Spleen (tissue), 11 donors: ENCODE measurements at regions not wholly inside any gene's neighbourhood (a gene's known extent, or its start where the extent isn't known, plus 50 kb on each side); places are given as distances from the start of the nearest gene placed in this dataset.

Experiments used
- DNase-seq: peaks from one replicate; pipeline ENCODE4 v3.0.0-alpha.2; 2020
- H3K27ac ChIP-seq, 8 donors: fragments of 200-600 bp; sonication (generic) in 7 of 8; 1 replicate in 4 of 8; 2 replicates in 4 of 8; pipeline versions ENCODE4 v1.5.0 to v1.8.0; 2016 to 2021; ENCODE audit warnings: inconsistent platforms in 4 of 8, mild to moderate bottlenecking in 4 of 8, moderate library complexity in 1 of 8
- H3K27me3 ChIP-seq, 7 donors: fragments of 200-600 bp; sonication (generic) in 6 of 7; replicated peaks in 1 of 7; 1 replicate in 4 of 7; 2 replicates in 3 of 7; pipeline versions ENCODE4 v1.5.0 to v1.8.0; 2016 to 2021; ENCODE audit warnings: inconsistent platforms in 3 of 7, mild to moderate bottlenecking in 1 of 7
- H3K36me3 ChIP-seq, 6 donors: fragments of 200-600 bp; sonication (generic) in 5 of 6; 1 replicate in 4 of 6; 2 replicates in 2 of 6; pipeline versions ENCODE4 v1.5.0 to v1.8.0; 2016 to 2021; ENCODE audit warnings: inconsistent platforms in 2 of 6
- H3K4me1 ChIP-seq, 6 donors: fragments of 200-600 bp; sonication (generic) in 5 of 6; 1 replicate in 3 of 6; 2 replicates in 3 of 6; pipeline versions ENCODE4 v1.5.0 to v1.8.0; 2016 to 2021; ENCODE audit warnings: inconsistent platforms in 3 of 6
- H3K4me3 ChIP-seq, 8 donors: fragments of 200-600 bp; sonication (generic) in 7 of 8; 1 replicate in 4 of 8; 2 replicates in 4 of 8; pipeline versions ENCODE4 v1.5.0 to v1.8.0; 2016 to 2021; ENCODE audit warnings: inconsistent platforms in 4 of 8, mild to moderate bottlenecking in 4 of 8, moderate library complexity in 2 of 8
- H3K9me3 ChIP-seq, 8 donors: fragments of 200-600 bp; sonication (generic) in 7 of 8; 1 replicate in 4 of 8; 2 replicates in 4 of 8; pipeline versions ENCODE4 v1.5.0 to v1.8.0; 2016 to 2021; ENCODE audit warnings: inconsistent platforms in 4 of 8
- CTCF ChIP-seq, 11 experiments: fragments of 200-600 bp in 7 of 11; fragments of 450-650 bp in 4 of 11; sonication (generic) in 4 of 11; IDR thresholded peaks in 8 of 11; conservative IDR thresholded peaks in 3 of 11; 1 replicate in 7 of 11; 2 replicates in 4 of 11; pipeline versions ENCODE4 v1.4.0 to v1.8.0; 2016 to 2021; ENCODE audit warnings: antibody characterized with exemption in 11 of 11, inconsistent platforms in 4 of 11, mild to moderate bottlenecking in 1 of 11
- POLR2A ChIP-seq, 3 donors: fragments of 450-650 bp; IDR thresholded peaks; one replicate each; pipeline ENCODE4 v1.5.1; 2017; ENCODE audit warnings: antibody characterized with exemption in 3 of 3, mild to moderate bottlenecking in 1 of 3
- POLR2AphosphoS5 ChIP-seq, 3 donors: sonication (generic); formaldehyde crosslinking; IDR thresholded peaks; one replicate each; pipeline ENCODE4 v1.5.1; 2017; ENCODE audit warnings: antibody characterized with exemption in 3 of 3
- WGBS, 5 donors: extraction: QIAGEN DNeasy Blood & Tissue Kit in 3 of 5; methylation state at CpG; one replicate each; pipeline versions ENCODE4 v1.1.5 to v1.1.7; 2013 to 2018; 5-methylcytosine and 5-hydroxymethylcytosine counted together
- intact Hi-C: fragments of 100-400 bp; cut with DNase I; formaldehyde crosslinking; loops from one replicate; pipeline ENCODE4 v1.15.0; 2023; ENCODE audit warnings: low total_unique reads
- donor health status: healthy with polysubstance abuse.
- donor health status: DM: no; HTN: no; CAD: no; lungs with moderate emphysema.
- donor health status: DM: no; HTN: no; CAD: no.
- donor health status: Bipolar disorder and iron deficiency.
- donor health status: healthy.
- donor health status: DM: no; HTN: no; CAD: no.
- donor health status: DM: yes; HTN: yes; CAD: no.

GRCh38 chr17:12406623-12407215, 259.0 kb upstream of the MYOCD start:
- H3K27me3 ChIP-seq = no peaks in the 10 kb centered on the region
- no peak for DNase-seq
- H3K9me3 ChIP-seq = no peaks in the 10 kb centered on the region
- no peaks in the 10 kb centered on the region for H3K4me1 ChIP-seq
- H3K4me3 ChIP-seq = no peak overlapping the region
- no peak overlapping the region for H3K27ac ChIP-seq
- no peak for TF ChIP-seq POLR2A (IDR thresholded peaks at IDR 0.05)
- no peak for TF ChIP-seq POLR2AphosphoS5 (IDR thresholded peaks at IDR 0.05)
- TF ChIP-seq CTCF (IDR thresholded peaks at IDR 0.05 in 8 of 11, conservative IDR thresholded peaks at IDR 0.05 in 3 of 11) = no peak
- intact Hi-C loops = no loop called here
- 61 to 78% (median 69%) methylated on average over 5 of the region's 5 CpGs for WGBS, 5 donors
- no peaks in the 10 kb centered on the region for H3K36me3 ChIP-seq

GRCh38 chr17:12407495-12408252, 258.0 kb upstream of the MYOCD start:
- intact Hi-C loops = no loop called here

GRCh38 chr17:12409082-12409481, 256.6 kb upstream of the MYOCD start:
- no peak overlapping the region for H3K27ac ChIP-seq
- TF ChIP-seq POLR2AphosphoS5 (IDR thresholded peaks at IDR 0.05) (no peak), CTCF (IDR thresholded peaks at IDR 0.05 in 8 of 11, conservative IDR thresholded peaks at IDR 0.05 in 3 of 11) (no peak), POLR2A (IDR thresholded peaks at IDR 0.05) (no peak)
- 91 to 96% (median 94%) methylated on average over 3 of the region's 3 CpGs for WGBS, 5 donors
- no peaks in the 10 kb centered on the region for H3K36me3 ChIP-seq
- no peak overlapping the region for H3K4me3 ChIP-seq
- H3K4me1 ChIP-seq = no peaks in the 10 kb centered on the region
- H3K9me3 ChIP-seq = no peaks in the 10 kb centered on the region
- H3K27me3 ChIP-seq = no peaks in the 10 kb centered on the region
- intact Hi-C loops = no loop called here
- no peak for DNase-seq

More at GRCh38 chr17:12407495-12408252, 258.0 kb upstream of the MYOCD start:
- H3K4me1 ChIP-seq = no peaks in the 10 kb centered on the region
- WGBS, 5 donors = 80 to 94% (median 90%) methylated on average over 5 of the region's 5 CpGs
- TF ChIP-seq POLR2AphosphoS5 (IDR thresholded peaks at IDR 0.05) = no peak
- no peak for TF ChIP-seq CTCF (IDR thresholded peaks at IDR 0.05 in 8 of 11, conservative IDR thresholded peaks at IDR 0.05 in 3 of 11)
- TF ChIP-seq POLR2A (IDR thresholded peaks at IDR 0.05) = no peak
- H3K36me3 ChIP-seq = no peaks in the 10 kb centered on the region
- H3K4me3 ChIP-seq = no peak overlapping the region
- no peaks in the 10 kb centered on the region for H3K27me3 ChIP-seq
- no peak for DNase-seq
- no peaks in the 10 kb centered on the region for H3K9me3 ChIP-seq
- no peak overlapping the region for H3K27ac ChIP-seq

- TF ChIP-seq POLR2AphosphoS5 (IDR thresholded peaks at IDR 0.05) (no peak), CTCF (IDR thresholded peaks at IDR 0.05 in 8 of 11, conservative IDR thresholded peaks at IDR 0.05 in 3 of 11) (no peak), POLR2A (IDR thresholded peaks at IDR 0.05) (no peak)
- WGBS, 5 donors = 92 to 98% (median 93%) methylated on average over 6 of the region's 6 CpGs
- no peak overlapping the region for H3K27ac ChIP-seq
- H3K9me3 ChIP-seq = no peaks in the 10 kb centered on the region
- H3K4me3 ChIP-seq = no peak overlapping the region
- H3K4me1 ChIP-seq = no peaks in the 10 kb centered on the region
- intact Hi-C loops = no loop called here
- DNase-seq = no peak
- no peaks in the 10 kb centered on the region for H3K36me3 ChIP-seq
- no peaks in the 10 kb centered on the region for H3K27me3 ChIP-seq
Measured at GRCh38 chr17:12410717-12411116, 255.0 kb upstream of the MYOCD start.
